Pancreas (tissue), 10 donors: ENCODE measurements at regions not wholly inside any gene's neighbourhood (a gene's known extent, or its start where the extent isn't known, plus 50 kb on each side); places are given as distances from the start of the nearest gene placed in this dataset.

Source experiments
- ATAC-seq, 4 donors: fragments of 200-7000 bp; cut with Tn5 transposase; one replicate each; pipeline versions ENCODE4 v1.8.0 to v1.9.1; 2020; ENCODE audit warnings: mild to moderate bottlenecking in 4 of 4, moderate library complexity in 4 of 4
- DNase-seq, 6 donors: peaks; one replicate each; pipeline ENCODE4 v3.0.0-alpha.2; 2020
- FAIRE-seq: peaks from 2 replicates; lab custom pipeline; 2012; peaks lifted over from hg19 to GRCh38; lab: Jason Lieb, UNC
- H3K27ac ChIP-seq, 4 donors: fragments of 200-600 bp; sonication (generic); 1 replicate in 3 of 4; 2 replicates in 1 of 4; pipeline versions ENCODE4 v1.5.0 to v1.8.0; 2020
- H3K27me3 ChIP-seq, 4 donors: fragments of 200-600 bp; one replicate each; pipeline ENCODE4 v1.8.0; 2021
- H3K36me3 ChIP-seq, 3 donors: fragments of 200-600 bp; sonication (generic) in 1 of 3; one replicate each; pipeline versions ENCODE4 v1.5.0 to v1.8.0; 2020 to 2021
- H3K4me1 ChIP-seq, 3 donors: fragments of 200-600 bp; one replicate each; pipeline ENCODE4 v1.8.0; 2021
- H3K4me3 ChIP-seq, 4 donors: fragments of 200-600 bp; sonication (generic) in 2 of 4; one replicate each; pipeline versions ENCODE4 v1.5.0 to v1.8.0; 2020 to 2021
- H3K9me3 ChIP-seq, 4 donors: fragments of 200-600 bp; one replicate each; pipeline ENCODE4 v1.8.0; 2021
- CTCF ChIP-seq, 4 donors: fragments of 200-600 bp; sonication (generic) in 3 of 4; IDR thresholded peaks; one replicate each; pipeline versions ENCODE4 v1.5.0 to v1.8.0; 2021; ENCODE audit warnings: antibody characterized with exemption in 4 of 4
- WGBS, 2 donors: extraction: QIAGEN DNeasy Blood & Tissue Kit; methylation state at CpG; one replicate each; pipeline ENCODE4 v1.1.7; 2013; 5-methylcytosine and 5-hydroxymethylcytosine counted together
- intact Hi-C, 3 donors: fragments of 100-400 bp; cut with DNase I; formaldehyde crosslinking; loops; one replicate each; pipeline versions ENCODE4 v1.11.1 to v1.14.2; 2022
- donor health status: healthy with polysubstance abuse.
- donor health status: DM: no; HTN: no; CAD: no; lungs with moderate emphysema.
- donor health status: DM: no; HTN: no; CAD: no.
- donor health status: control.
- donor health status: control.
- donor health status: Bipolar disorder and iron deficiency.
- donor health status: DM: yes; HTN: yes; CAD: no.
- donor health status: DM: no; HTN: no; CAD: no.
- donor health status: DM: no; HTN: no; CAD: no.
- donor health status: DM: yes; HTN: yes; CAD: no.

GRCh38 chr1:18047122-18047521 lies 60.5 kb upstream of the IGSF21 start:
- Histone ChIP-seq H3K27me3 (no peaks in the 10 kb centered on the region), H3K4me3 (no peak overlapping the region), H3K27ac (no peak overlapping the region), H3K4me1 (no peaks in the 10 kb centered on the region), H3K9me3 (no peaks in the 10 kb centered on the region), H3K36me3 (no peaks in the 10 kb centered on the region)
- WGBS, 2 donors, result 77 to 80% methylated on average over 3 of the region's 3 CpGs
- intact Hi-C loops, result no loop called here
- TF ChIP-seq CTCF (IDR thresholded peaks at IDR 0.05), result no peak
- no peak for ATAC-seq
- DNase-seq, result no peak
- no peak for FAIRE-seq

GRCh38 chr1:18049228-18049627 lies 58.4 kb upstream of the IGSF21 start:
- FAIRE-seq (no peak), ATAC-seq (no peak), DNase-seq (no peak)
- Histone ChIP-seq H3K36me3 (no peaks in the 10 kb centered on the region), H3K4me1 (no peaks in the 10 kb centered on the region), H3K27me3 (no peaks in the 10 kb centered on the region), H3K9me3 (no peaks in the 10 kb centered on the region), H3K4me3 (no peak overlapping the region), H3K27ac (no peak overlapping the region)
- TF ChIP-seq CTCF (IDR thresholded peaks at IDR 0.05), result no peak
- WGBS, 2 donors, result 84 to 89% methylated on average over 1 of the region's 1 CpG
- intact Hi-C loops, result no loop called here

GRCh38 chr1:18052671-18053070 lies 54.9 kb upstream of the IGSF21 start:
- 62% methylated on average over 8 of the region's 8 CpGs for WGBS, 2 donors
- intact Hi-C loops, result no loop called here
- Histone ChIP-seq H3K27me3 (no peaks in the 10 kb centered on the region), H3K9me3 (no peaks in the 10 kb centered on the region), H3K4me3 (no peak overlapping the region), H3K36me3 (no peaks in the 10 kb centered on the region), H3K4me1 (no peaks in the 10 kb centered on the region), H3K27ac (no peak overlapping the region)
- ATAC-seq, result no peak
- no peak for TF ChIP-seq CTCF (IDR thresholded peaks at IDR 0.05)
- FAIRE-seq, result no peak
- no peak for DNase-seq

- intact Hi-C loops, result no loop called here
- no peak for TF ChIP-seq CTCF (IDR thresholded peaks at IDR 0.05)
- H3K27ac ChIP-seq, result no peak overlapping the region
- no peaks in the 10 kb centered on the region for H3K27me3 ChIP-seq
- no peak for DNase-seq
- no peaks in the 10 kb centered on the region for H3K4me1 ChIP-seq
- no peak for ATAC-seq
- no peak overlapping the region for H3K4me3 ChIP-seq
- WGBS, 2 donors, result 73 to 78% methylated on average over 14 of the region's 14 CpGs
- H3K9me3 ChIP-seq, result no peaks in the 10 kb centered on the region
- no peak for FAIRE-seq
- no peaks in the 10 kb centered on the region for H3K36me3 ChIP-seq
Observed at GRCh38 chr1:18055156-18055555, 52.4 kb upstream of the IGSF21 start.

- H3K36me3 ChIP-seq, result no peaks in the 10 kb centered on the region
- no peaks in the 10 kb centered on the region for H3K27me3 ChIP-seq
- 71 to 72% methylated on average over 1 of the region's 1 CpG for WGBS, 2 donors
- DNase-seq, result no peak
- intact Hi-C loops, result no loop called here
- no peak overlapping the region for H3K27ac ChIP-seq
- H3K4me3 ChIP-seq, result no peak overlapping the region
- no peaks in the 10 kb centered on the region for H3K9me3 ChIP-seq
- no peak for ATAC-seq
- TF ChIP-seq CTCF (IDR thresholded peaks at IDR 0.05), result no peak
- FAIRE-seq, result no peak
- H3K4me1 ChIP-seq, result no peaks in the 10 kb centered on the region
Observed at GRCh38 chr1:18056545-18056944, 51.1 kb upstream of the IGSF21 start.
